Mucosa of descending colon (tissue), 3 donors: ENCODE measurements at regions not wholly inside any gene's neighbourhood (a gene's known extent, or its start where the extent isn't known, plus 50 kb on each side); places are given as distances from the start of the nearest gene placed in this dataset.

ENCODE experiments used
- ATAC-seq: fragments of 200-7000 bp; cut with Tn5 transposase; one replicate; pipeline ENCODE4 v1.9.1; 2020; ENCODE audit warnings: mild to moderate bottlenecking, moderate library complexity
- DNase-seq, 3 donors: peaks; one replicate each; pipeline ENCODE4 v3.0.0-alpha.2; 2020
- H3K36me3 ChIP-seq: fragments of 200-600 bp; one replicate; pipeline ENCODE4 v1.8.0; 2021; ENCODE audit warnings: low read depth, mild to moderate bottlenecking
- H3K4me1 ChIP-seq: fragments of 200-600 bp; one replicate; pipeline ENCODE4 v1.8.0; 2021; ENCODE audit warnings: low read depth, mild to moderate bottlenecking
- H3K4me3 ChIP-seq: fragments of 200-600 bp; one replicate; pipeline ENCODE4 v1.8.0; 2021; ENCODE audit warnings: mild to moderate bottlenecking
- H3K9me3 ChIP-seq: fragments of 200-600 bp; one replicate; pipeline ENCODE4 v1.8.0; 2021; ENCODE audit warnings: mild to moderate bottlenecking
- CTCF ChIP-seq: fragments of 200-600 bp; IDR thresholded peaks from one replicate; pipeline ENCODE4 v1.8.0; 2022; ENCODE audit warnings: antibody characterized with exemption, mild to moderate bottlenecking
- intact Hi-C, 2 donors: fragments of 100-400 bp; cut with DNase I in 1 of 2; cut with micrococcal nuclease in 1 of 2; formaldehyde crosslinking; loops; one replicate each; pipeline versions ENCODE4 v1.11.0 to v1.11.1; 2022; cut with DNase I, micrococcal nuclease
- donor health status: DM: no; HTN: no; CAD: no; lungs with moderate emphysema.
- donor health status: DM: no; HTN: no; CAD: no.
- donor health status: DM: no; HTN: yes; CAD: no.

GRCh38 chr16:62620275-62620674, 584.0 kb upstream of the CDH8 start:
- peaks cover 24% of the 10 kb centered on the region for H3K9me3 ChIP-seq
- no peak for ATAC-seq
- no peak overlapping the region for H3K4me3 ChIP-seq
- TF ChIP-seq CTCF = no peak
- DNase-seq = no peak
- intact Hi-C loops = no loop called here
- H3K4me1 ChIP-seq = no peaks in the 10 kb centered on the region
- H3K36me3 ChIP-seq = no peaks in the 10 kb centered on the region

GRCh38 chr16:62615526-62615925, 579.3 kb upstream of the CDH8 start:
- ATAC-seq (no peak), DNase-seq (no peak)
- H3K4me1 ChIP-seq = no peaks in the 10 kb centered on the region
- H3K4me3 ChIP-seq = no peak overlapping the region
- intact Hi-C loops = no loop called here
- no peaks in the 10 kb centered on the region for H3K36me3 ChIP-seq
- no peak for TF ChIP-seq CTCF
- peaks cover 23% of the 10 kb centered on the region for H3K9me3 ChIP-seq

GRCh38 chr16:62610291-62610690, 574.1 kb upstream of the CDH8 start:
- Histone ChIP-seq H3K9me3 (peaks cover 13% of the 10 kb centered on the region), H3K4me3 (no peak overlapping the region), H3K4me1 (no peaks in the 10 kb centered on the region), H3K36me3 (no peaks in the 10 kb centered on the region)
- intact Hi-C loops = no loop called here
- DNase-seq = no peak
- ATAC-seq = no peak
- TF ChIP-seq CTCF = no peak

- ATAC-seq (no peak), DNase-seq (no peak)
- intact Hi-C loops = no loop called here
- Histone ChIP-seq H3K9me3 (peaks cover 9% of the 10 kb centered on the region), H3K4me3 (no peak overlapping the region), H3K36me3 (no peaks in the 10 kb centered on the region), H3K4me1 (no peaks in the 10 kb centered on the region)
- TF ChIP-seq CTCF = no peak
Observed at GRCh38 chr16:62602790-62603189, 566.6 kb upstream of the CDH8 start.

GRCh38 chr16:62597875-62598274, 561.6 kb upstream of the CDH8 start:
- ATAC-seq (no peak), DNase-seq (no peak)
- no peak for TF ChIP-seq CTCF
- no peaks in the 10 kb centered on the region for H3K4me1 ChIP-seq
- no peak overlapping the region for H3K4me3 ChIP-seq
- intact Hi-C loops = no loop called here
- H3K36me3 ChIP-seq = no peaks in the 10 kb centered on the region
- peaks cover 16% of the 10 kb centered on the region for H3K9me3 ChIP-seq

GRCh38 chr16:62596584-62596983, 560.3 kb upstream of the CDH8 start:
- Histone ChIP-seq H3K9me3 (peaks cover 18% of the 10 kb centered on the region), H3K4me3 (no peak overlapping the region), H3K4me1 (no peaks in the 10 kb centered on the region), H3K36me3 (no peaks in the 10 kb centered on the region)
- DNase-seq = no peak
- intact Hi-C loops = no loop called here
- TF ChIP-seq CTCF = no peak
- no peak for ATAC-seq
